ENCODE measurements at regions not wholly inside any gene's neighbourhood (a gene's known extent, or its start where the extent isn't known, plus 50 kb on each side); places are given as distances from the start of the nearest gene placed in this dataset.

DNA sequence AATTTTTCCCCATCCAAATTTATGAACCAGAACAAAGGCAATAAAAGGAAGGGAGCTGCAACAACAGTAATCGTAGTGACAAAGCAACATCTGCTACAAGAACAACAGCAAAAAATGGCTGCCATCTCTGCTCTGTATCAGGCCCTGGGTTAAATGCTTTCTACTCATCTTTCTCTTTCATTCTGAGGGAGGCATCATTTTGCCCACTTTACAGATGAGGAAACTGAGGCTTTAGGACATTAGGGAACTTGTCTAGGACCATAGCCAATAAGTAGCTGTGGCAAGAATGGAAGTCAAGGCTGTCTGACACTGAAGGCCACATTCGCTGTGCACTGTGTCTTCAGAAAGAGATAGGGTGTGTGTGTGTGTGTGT, 192.4 kb upstream of the NUDT4 start:
- no peak for TF ChIP-seq RFX5 (IDR thresholded peaks at IDR 0.05; ENCODE audit: low read depth, low read length)
- TF ChIP-seq, protein P1, sequence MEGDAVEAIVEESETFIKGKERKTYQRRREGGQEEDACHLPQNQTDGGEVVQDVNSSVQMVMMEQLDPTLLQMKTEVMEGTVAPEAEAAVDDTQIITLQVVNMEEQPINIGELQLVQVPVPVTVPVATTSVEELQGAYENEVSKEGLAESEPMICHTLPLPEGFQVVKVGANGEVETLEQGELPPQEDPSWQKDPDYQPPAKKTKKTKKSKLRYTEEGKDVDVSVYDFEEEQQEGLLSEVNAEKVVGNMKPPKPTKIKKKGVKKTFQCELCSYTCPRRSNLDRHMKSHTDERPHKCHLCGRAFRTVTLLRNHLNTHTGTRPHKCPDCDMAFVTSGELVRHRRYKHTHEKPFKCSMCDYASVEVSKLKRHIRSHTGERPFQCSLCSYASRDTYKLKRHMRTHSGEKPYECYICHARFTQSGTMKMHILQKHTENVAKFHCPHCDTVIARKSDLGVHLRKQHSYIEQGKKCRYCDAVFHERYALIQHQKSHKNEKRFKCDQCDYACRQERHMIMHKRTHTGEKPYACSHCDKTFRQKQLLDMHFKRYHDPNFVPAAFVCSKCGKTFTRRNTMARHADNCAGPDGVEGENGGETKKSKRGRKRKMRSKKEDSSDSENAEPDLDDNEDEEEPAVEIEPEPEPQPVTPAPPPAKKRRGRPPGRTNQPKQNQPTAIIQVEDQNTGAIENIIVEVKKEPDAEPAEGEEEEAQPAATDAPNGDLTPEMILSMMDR (conservative IDR thresholded peaks at IDR 0.05; ENCODE audit: low read depth, low read length), result no peak
- no peak for TF ChIP-seq RCOR1 (IDR thresholded peaks at IDR 0.05; ENCODE audit: insufficient replicate concordance, low read length)
- TF ChIP-seq RAD21 (IDR thresholded peaks at IDR 0.05; ENCODE audit: low read length), result no peak
- no peak for TF ChIP-seq FOS (IDR thresholded peaks at IDR 0.05; ENCODE audit: low read depth, low read length)
- no peak for TF ChIP-seq POLR2A (IDR thresholded peaks at IDR 0.05; ENCODE audit: low read depth, low read length)
- TF ChIP-seq CEBPB (IDR thresholded peaks at IDR 0.05; ENCODE audit: low read depth, low read length), result no peak
- TF ChIP-seq MAZ (IDR thresholded peaks at IDR 0.05; ENCODE audit: borderline replicate concordance, low read depth, low read length), result no peak

Data from IMR-90 (cell line).